ENCODE measurements at regions not wholly inside any gene's neighbourhood (a gene's known extent, or its start where the extent isn't known, plus 50 kb on each side); places are given as distances from the start of the nearest gene placed in this dataset.

- no peak for DNase-seq (ENCODE audit: low read depth)
These were observed 66.5 kb upstream of the CAMK1G start for GRCh38 chr1:209516771-209517680.

- no peak for DNase-seq (ENCODE audit: low read depth)
These were observed 65.8 kb upstream of the CAMK1G start for GRCh38 chr1:209517681-209518050.

GRCh38 chr1:209519786-209520185, 63.7 kb upstream of the CAMK1G start:
- DNase-seq (ENCODE audit: low read depth), result no peak

GRCh38 chr1:209522826-209523225, 60.7 kb upstream of the CAMK1G start:
- no peak for DNase-seq (ENCODE audit: low read depth)

GRCh38 chr1:209526137-209526536, 57.4 kb upstream of the CAMK1G start:
- DNase-seq (ENCODE audit: low read depth), result no peak

GRCh38 chr1:209527372-209527771, 56.1 kb upstream of the CAMK1G start:
- no peak for DNase-seq (ENCODE audit: low read depth)

- no peak for DNase-seq (ENCODE audit: low read depth)
These were observed 55.4 kb upstream of the CAMK1G start for GRCh38 chr1:209527993-209528717.

- no peak for DNase-seq (ENCODE audit: low read depth)
These were observed 54.3 kb upstream of the CAMK1G start for GRCh38 chr1:209529233-209529632.

GRCh38 chr1:209531006-209531405, 52.5 kb upstream of the CAMK1G start:
- DNase-seq (ENCODE audit: low read depth), result no peak

- no peak for DNase-seq (ENCODE audit: low read depth)
These were observed 52.0 kb upstream of the CAMK1G start for GRCh38 chr1:209531549-209531948.
